Heart left ventricle (tissue), 16 donors: ENCODE measurements at regions not wholly inside any gene's neighbourhood (a gene's known extent, or its start where the extent isn't known, plus 50 kb on each side); places are given as distances from the start of the nearest gene placed in this dataset.

Source experiments
- ATAC-seq, 4 donors: fragments of 200-7000 bp; cut with Tn5 transposase; one replicate each; pipeline ENCODE4 v1.9.1; 2020 to 2022; ENCODE audit warnings: moderate library complexity in 4 of 4, mild to moderate bottlenecking in 3 of 4, moderate number of reproducible peaks in 1 of 4
- DNase-seq, 5 donors: peaks; one replicate each; pipeline ENCODE4 v3.0.0-alpha.2; 2020
- H3K27ac ChIP-seq, 12 donors: fragments of 200-600 bp; sonication (generic) in 4 of 12; one replicate each; pipeline versions ENCODE4 v1.5.0 to v1.8.0; 2016 to 2022; ENCODE audit warnings: mild to moderate bottlenecking in 2 of 12
- H3K27me3 ChIP-seq, 9 donors: fragments of 200-600 bp; sonication (generic) in 2 of 9; one replicate each; pipeline versions ENCODE4 v1.5.1 to v1.8.0; 2016 to 2022; ENCODE audit warnings: mild to moderate bottlenecking in 3 of 9
- H3K36me3 ChIP-seq, 9 donors: fragments of 200-600 bp; sonication (generic) in 2 of 9; one replicate each; pipeline versions ENCODE4 v1.5.0 to v1.8.0; 2018 to 2022; ENCODE audit warnings: mild to moderate bottlenecking in 2 of 9
- H3K4me1 ChIP-seq, 12 donors: fragments of 200-600 bp; sonication (generic) in 4 of 12; one replicate each; pipeline versions ENCODE4 v1.5.0 to v1.8.0; 2016 to 2022; ENCODE audit warnings: mild to moderate bottlenecking in 3 of 12
- H3K4me3 ChIP-seq, 12 donors: fragments of 200-600 bp; sonication (generic) in 4 of 12; one replicate each; pipeline versions ENCODE4 v1.5.0 to v1.8.0; 2017 to 2022; ENCODE audit warnings: mild to moderate bottlenecking in 9 of 12, moderate library complexity in 4 of 12
- H3K9me3 ChIP-seq, 12 donors: fragments of 200-600 bp; sonication (generic) in 4 of 12; one replicate each; pipeline versions ENCODE4 v1.5.0 to v1.8.0; 2016 to 2022; ENCODE audit warnings: mild to moderate bottlenecking in 1 of 12
- POLR2A ChIP-seq, 2 donors: fragments of 450-650 bp; IDR thresholded peaks; one replicate each; pipeline ENCODE4 v1.6.1; 2017; ENCODE audit warnings: antibody characterized with exemption in 2 of 2, mild to moderate bottlenecking in 2 of 2, moderate library complexity in 2 of 2
- WGBS, 4 donors: extraction: QIAGEN DNeasy Blood & Tissue Kit in 2 of 4; methylation state at CpG; one replicate each; pipeline versions ENCODE4 v1.1.5 to v1.1.7; 2013 to 2018; 5-methylcytosine and 5-hydroxymethylcytosine counted together
- intact Hi-C, 10 donors: fragments of 100-400 bp; cut with DNase I; formaldehyde crosslinking; loops; one replicate each; pipeline versions ENCODE4 v1.11.1 to v1.14.2; 2022
- TF ChIP-seq, protein P1 (sequence below), 12 donors: fragments of 200-600 bp; sonication (generic) in 4 of 12; IDR thresholded peaks; one replicate each; pipeline versions ENCODE4 v1.5.0 to v1.8.0; 2018 to 2022; ENCODE audit warnings: antibody characterized with exemption in 12 of 12, mild to moderate bottlenecking in 5 of 12
- donor health status: ischemic (EF 13 %, LVEDD 7.1; RV severe dilation, severe dysfunction).
- donor health status: healthy with polysubstance abuse.
- donor health status: DM: no; HTN: yes; CAD: no.
- donor health status: DM: no; HTN: no; CAD: no.
- donor health status: ischemic (EF 25% LVEDD 6.9; RV normal size, moderate dysfunction).
- donor health status: ischemic (EF 25% LVEDD 5.7; RV mildly dilated, moderate dysfunction).
- donor health status: healthy.
- donor health status: DM: yes; HTN: yes; CAD: no.
- donor health status: ischemic (EF 35%, LVEDD 5.7; RV mildly dilated, moderate dysfunction).
- donor health status: nonischemic (EF 11% LVEDD 7.7; RV severe dilation, severe dysfunction).
- donor health status: DM: yes; HTN: yes; CAD: no.
- donor health status: PGD.
- donor health status: ischemic (EF 29% LVEDD 5.4; RV normal size, mild dysfunction).
- donor health status: nonischemic (EF 23%, LVEDD 6.1; RV moderate dilation, normal function).

- no peak overlapping the region for H3K4me3 ChIP-seq
- TF ChIP-seq POLR2A (IDR thresholded peaks at IDR 0.05): no peak
- TF ChIP-seq, protein P1, sequence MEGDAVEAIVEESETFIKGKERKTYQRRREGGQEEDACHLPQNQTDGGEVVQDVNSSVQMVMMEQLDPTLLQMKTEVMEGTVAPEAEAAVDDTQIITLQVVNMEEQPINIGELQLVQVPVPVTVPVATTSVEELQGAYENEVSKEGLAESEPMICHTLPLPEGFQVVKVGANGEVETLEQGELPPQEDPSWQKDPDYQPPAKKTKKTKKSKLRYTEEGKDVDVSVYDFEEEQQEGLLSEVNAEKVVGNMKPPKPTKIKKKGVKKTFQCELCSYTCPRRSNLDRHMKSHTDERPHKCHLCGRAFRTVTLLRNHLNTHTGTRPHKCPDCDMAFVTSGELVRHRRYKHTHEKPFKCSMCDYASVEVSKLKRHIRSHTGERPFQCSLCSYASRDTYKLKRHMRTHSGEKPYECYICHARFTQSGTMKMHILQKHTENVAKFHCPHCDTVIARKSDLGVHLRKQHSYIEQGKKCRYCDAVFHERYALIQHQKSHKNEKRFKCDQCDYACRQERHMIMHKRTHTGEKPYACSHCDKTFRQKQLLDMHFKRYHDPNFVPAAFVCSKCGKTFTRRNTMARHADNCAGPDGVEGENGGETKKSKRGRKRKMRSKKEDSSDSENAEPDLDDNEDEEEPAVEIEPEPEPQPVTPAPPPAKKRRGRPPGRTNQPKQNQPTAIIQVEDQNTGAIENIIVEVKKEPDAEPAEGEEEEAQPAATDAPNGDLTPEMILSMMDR (IDR thresholded peaks at IDR 0.05): no peak
Measured at GRCh38 chr17:13994050-13994449, 75.3 kb upstream of the COX10 start.

GRCh38 chr17:13995856-13996271 lies 73.4 kb upstream of the COX10 start:
- Histone ChIP-seq H3K36me3 (no peaks in the 10 kb centered on the region), H3K4me3 (no peak overlapping the region), H3K9me3 (no peaks in the 10 kb centered on the region), H3K27ac (no peak overlapping the region), H3K27me3 (no peaks in the 10 kb centered on the region), H3K4me1 (no peaks in the 10 kb centered on the region)
- no peak for TF ChIP-seq POLR2A (IDR thresholded peaks at IDR 0.05)
- TF ChIP-seq, protein P1 (IDR thresholded peaks at IDR 0.05): no peak
- 72 to 85% (median 77%) methylated on average over 4 of the region's 4 CpGs for WGBS, 4 donors
- intact Hi-C loops: loop anchor here in 1 of 10 donors (10.0 kb wide), 1 partner anchor 61 kb away; no protein-coding TSS in a partner anchor
- ATAC-seq (no peak), DNase-seq (no peak)

More at GRCh38 chr17:13994050-13994449, 75.3 kb upstream of the COX10 start:
- Histone ChIP-seq H3K27me3 (no peaks in the 10 kb centered on the region), H3K36me3 (no peaks in the 10 kb centered on the region), H3K27ac (no peak overlapping the region), H3K4me1 (no peaks in the 10 kb centered on the region), H3K9me3 (no peaks in the 10 kb centered on the region)
- ATAC-seq (no peak), DNase-seq (no peak)
- intact Hi-C loops: loop anchor here in 1 of 10 donors (10.0 kb wide), 1 partner anchor 59 kb away; no protein-coding TSS in a partner anchor
- 57 to 69% (median 62%) methylated on average over 6 of the region's 6 CpGs for WGBS, 4 donors

DNA sequence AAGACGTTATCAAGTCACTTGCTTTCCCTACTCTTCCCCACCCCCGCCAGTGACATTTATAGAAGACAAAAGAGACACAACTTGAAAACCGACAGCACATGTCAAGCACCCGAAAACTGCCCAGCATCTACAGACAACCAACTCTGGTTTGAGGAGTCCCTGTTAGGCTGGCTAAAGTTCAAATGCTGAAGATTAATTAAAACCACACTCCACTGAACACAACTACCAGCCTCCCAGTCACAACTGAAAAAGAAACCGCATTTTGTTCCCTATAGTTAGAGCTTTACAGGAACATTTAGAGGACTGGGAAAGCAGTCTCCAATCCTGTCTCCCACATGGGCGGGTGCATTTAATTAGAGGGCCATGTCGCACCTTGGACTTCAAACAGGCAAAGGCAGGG lies 73.0 kb upstream of the COX10 start:
- no peaks in the 10 kb centered on the region for H3K27me3 ChIP-seq
- no peaks in the 10 kb centered on the region for H3K4me1 ChIP-seq
- no peak overlapping the region for H3K27ac ChIP-seq
- TF ChIP-seq, protein P1 (IDR thresholded peaks at IDR 0.05): no peak
- no peak for TF ChIP-seq POLR2A (IDR thresholded peaks at IDR 0.05)
- intact Hi-C loops: loop anchor here in 1 of 10 donors (10.0 kb wide), 1 partner anchor 61 kb away; no protein-coding TSS in a partner anchor
- 67 to 77% (median 76%) methylated on average over 7 of the region's 7 CpGs for WGBS, 4 donors
- H3K9me3 ChIP-seq: no peaks in the 10 kb centered on the region
- DNase-seq (no peak), ATAC-seq (no peak)
- H3K36me3 ChIP-seq: no peaks in the 10 kb centered on the region
- no peak overlapping the region for H3K4me3 ChIP-seq

- H3K4me3 ChIP-seq: no peak overlapping the region
- H3K36me3 ChIP-seq: no peaks in the 10 kb centered on the region
- ATAC-seq (no peak), DNase-seq (no peak)
- no peaks in the 10 kb centered on the region for H3K9me3 ChIP-seq
- H3K4me1 ChIP-seq: no peaks in the 10 kb centered on the region
- intact Hi-C loops: loop anchor here in 1 of 10 donors (10.0 kb wide), 1 partner anchor 62 kb away; no protein-coding TSS in a partner anchor
- WGBS, 4 donors: 50 to 67% (median 60%) methylated on average over 3 of the region's 3 CpGs
- no peak for TF ChIP-seq POLR2A (IDR thresholded peaks at IDR 0.05)
- TF ChIP-seq, protein P1 (IDR thresholded peaks at IDR 0.05): no peak
- no peaks in the 10 kb centered on the region for H3K27me3 ChIP-seq
- H3K27ac ChIP-seq: no peak overlapping the region
Measured at GRCh38 chr17:13996748-13997147, 72.6 kb upstream of the COX10 start.
